NCI-H1048 (cell line): ENCODE measurements at regions not wholly inside any gene's neighbourhood (a gene's known extent, or its start where the extent isn't known, plus 50 kb on each side); places are given as distances from the start of the nearest gene placed in this dataset.

Experiments used
- DNase-seq: peaks from one replicate; lab custom pipeline; 2025; lab: John Stamatoyannopoulos, UW

DNA sequence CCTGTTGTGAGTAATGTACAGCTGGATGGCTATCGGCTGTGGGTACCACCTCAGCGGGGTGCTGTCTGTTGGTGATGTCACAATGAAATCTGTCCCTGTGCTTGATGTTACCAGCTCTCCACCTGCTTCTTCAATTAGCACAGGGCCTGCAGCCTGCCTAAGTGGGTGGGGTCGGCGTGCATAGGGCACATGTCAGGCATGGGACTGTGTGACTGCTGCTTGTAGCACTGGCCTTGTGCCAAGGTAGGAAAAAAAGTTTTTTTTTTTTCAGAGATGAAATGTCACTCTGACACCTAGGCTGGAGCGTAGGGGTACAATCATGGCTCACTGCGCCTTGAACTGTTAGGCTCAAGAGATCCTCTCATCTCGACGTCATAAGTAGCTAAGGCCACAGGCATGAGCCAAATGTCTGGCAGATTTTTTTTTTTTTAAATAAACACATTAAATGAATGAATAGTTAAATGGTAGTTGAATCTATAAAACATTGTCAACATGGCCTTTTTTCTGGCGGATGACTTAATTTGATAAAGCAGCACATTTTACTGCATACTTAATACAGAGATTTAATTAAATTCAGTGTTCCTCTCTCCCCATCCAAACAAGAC, 222.5 kb downstream of the NXNL2 start:
- no peak for DNase-seq

DNA sequence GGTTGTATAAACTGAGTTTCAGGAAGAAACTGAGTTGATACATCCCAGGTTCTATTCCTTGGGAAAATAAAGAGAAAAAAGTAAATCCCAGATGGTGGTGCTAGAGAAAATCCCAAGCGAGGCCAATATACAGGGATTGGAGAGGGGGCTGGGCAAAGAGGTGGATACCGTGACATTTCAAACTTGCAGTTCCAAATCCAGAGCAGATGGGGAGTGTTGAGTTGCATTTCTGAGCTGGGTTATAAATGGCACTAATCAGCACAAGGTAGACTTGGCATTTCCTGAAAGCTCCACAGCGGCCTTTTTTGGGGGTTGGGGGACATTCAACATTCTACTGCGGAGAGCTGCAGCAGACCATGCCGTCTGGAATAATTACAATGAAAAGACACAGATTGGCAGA, 224.4 kb downstream of the NXNL2 start:
- DNase-seq: no peak

- DNase-seq: no peak
Observed at GRCh38 chr9:88766778-88767503, 224.3 kb upstream of the S1PR3 start.

DNA sequence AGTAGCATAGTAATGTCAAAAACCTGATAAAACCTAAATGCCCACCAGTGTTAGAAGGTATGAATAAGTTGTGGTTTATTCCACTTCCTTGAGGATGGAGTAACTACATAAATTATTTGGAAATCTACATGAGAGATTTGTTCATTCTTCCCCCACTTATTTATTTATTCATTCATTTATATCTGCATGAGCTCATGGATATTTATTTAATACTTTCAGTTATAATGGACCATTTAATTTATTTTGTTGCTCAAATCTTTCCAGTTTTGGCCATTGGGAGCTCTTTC, 223.8 kb upstream of the S1PR3 start:
- DNase-seq: no peak

- no peak for DNase-seq
Observed at GRCh38 chr9:88772575-88772974, 218.7 kb upstream of the S1PR3 start.

- no peak for DNase-seq
Observed at GRCh38 chr9:88773126-88773525, 218.1 kb upstream of the S1PR3 start.

DNA sequence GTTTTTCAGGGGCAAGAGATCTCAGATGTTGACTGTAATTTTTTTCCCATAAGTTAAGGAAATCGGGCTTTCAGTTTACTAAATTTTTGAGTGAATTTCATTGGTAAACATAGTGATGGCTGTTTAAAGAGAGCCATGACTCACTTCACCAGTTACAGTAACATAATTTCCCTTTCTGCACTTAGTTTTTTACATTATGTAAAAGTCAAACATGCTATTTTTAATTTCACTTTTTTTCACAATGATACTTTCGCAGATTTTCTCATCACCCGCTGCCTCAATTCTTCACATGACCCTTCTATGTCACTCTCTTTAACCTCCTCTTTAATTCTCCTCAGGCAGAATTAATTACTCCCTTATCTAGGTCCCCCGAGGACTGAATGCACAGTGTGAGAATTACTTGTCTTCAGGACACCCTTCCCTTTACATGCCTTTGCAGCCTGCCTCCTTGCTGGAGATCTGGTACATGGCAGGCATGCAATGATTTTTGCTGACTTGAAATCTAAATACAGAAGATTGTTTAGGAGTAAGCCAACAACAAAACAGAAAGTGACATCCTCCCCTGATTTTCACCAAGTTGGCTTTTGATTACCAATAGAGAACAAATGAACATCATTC, 217.5 kb upstream of the S1PR3 start:
- no peak for DNase-seq

GRCh38 chr9:88775037-88775471, 216.2 kb upstream of the S1PR3 start:
- DNase-seq: no peak

DNA sequence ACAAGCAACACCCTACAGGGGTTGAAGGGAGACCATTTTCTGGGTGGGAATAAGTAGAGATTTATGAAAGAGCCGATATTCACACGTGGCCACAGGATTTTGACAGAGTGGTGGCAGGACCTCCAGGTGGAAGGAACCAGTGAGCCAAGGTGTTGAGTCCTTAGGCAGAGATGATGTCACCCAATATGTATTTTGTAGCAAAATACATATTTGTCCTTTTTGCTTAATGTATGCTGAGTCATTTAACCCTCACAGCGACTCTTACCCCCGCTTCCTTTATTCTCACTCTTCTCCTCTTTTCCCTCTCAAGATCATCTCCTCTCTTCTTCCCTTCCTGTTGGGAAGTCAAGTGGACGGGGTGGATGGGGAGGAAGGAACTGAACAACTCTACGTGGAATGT, 215.7 kb upstream of the S1PR3 start:
- no peak for DNase-seq

- DNase-seq: no peak
Observed at GRCh38 chr9:88775966-88776365, 215.3 kb upstream of the S1PR3 start.

GRCh38 chr9:88776717-88777497, 214.4 kb upstream of the S1PR3 start:
- no peak for DNase-seq

DNA sequence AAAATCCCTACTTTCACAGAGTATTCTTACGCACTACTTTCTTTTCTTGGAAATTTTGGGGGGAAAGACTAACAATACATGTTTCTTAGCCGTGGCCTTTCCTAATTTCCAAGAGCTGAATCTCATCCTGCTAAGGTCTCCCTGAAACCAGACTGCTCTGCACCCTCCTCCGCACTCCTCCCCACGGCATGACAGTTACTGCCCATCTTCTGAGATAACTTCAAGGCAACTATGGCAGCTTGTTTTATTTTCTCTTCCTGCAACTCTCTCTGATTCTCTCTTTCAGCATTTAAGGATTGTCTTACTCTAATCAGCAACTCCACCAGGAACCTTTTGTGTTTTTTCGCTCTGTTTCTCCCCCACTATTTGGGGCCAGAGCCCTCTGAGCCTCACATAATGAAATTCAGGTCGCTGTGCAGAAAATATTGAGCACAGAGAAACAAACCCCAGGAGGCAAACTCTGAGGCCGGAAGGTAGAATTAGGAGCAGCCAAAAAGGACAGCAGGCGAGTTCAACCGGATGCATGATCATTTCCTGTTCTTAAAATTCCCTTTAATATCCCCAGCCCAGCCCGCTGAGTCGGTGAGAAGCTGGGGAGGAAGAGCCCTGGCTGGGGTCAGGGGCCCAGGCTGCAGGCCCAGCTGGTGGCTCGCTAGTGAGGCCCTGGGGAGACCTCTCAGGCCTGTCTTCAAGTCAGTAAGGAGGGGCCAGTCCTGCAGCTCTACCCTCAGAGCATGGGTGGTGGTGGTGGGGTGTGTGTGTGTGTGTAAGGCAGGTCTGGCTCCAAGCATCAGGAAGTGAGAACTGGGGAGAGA, 213.6 kb upstream of the S1PR3 start:
- no peak for DNase-seq

DNA sequence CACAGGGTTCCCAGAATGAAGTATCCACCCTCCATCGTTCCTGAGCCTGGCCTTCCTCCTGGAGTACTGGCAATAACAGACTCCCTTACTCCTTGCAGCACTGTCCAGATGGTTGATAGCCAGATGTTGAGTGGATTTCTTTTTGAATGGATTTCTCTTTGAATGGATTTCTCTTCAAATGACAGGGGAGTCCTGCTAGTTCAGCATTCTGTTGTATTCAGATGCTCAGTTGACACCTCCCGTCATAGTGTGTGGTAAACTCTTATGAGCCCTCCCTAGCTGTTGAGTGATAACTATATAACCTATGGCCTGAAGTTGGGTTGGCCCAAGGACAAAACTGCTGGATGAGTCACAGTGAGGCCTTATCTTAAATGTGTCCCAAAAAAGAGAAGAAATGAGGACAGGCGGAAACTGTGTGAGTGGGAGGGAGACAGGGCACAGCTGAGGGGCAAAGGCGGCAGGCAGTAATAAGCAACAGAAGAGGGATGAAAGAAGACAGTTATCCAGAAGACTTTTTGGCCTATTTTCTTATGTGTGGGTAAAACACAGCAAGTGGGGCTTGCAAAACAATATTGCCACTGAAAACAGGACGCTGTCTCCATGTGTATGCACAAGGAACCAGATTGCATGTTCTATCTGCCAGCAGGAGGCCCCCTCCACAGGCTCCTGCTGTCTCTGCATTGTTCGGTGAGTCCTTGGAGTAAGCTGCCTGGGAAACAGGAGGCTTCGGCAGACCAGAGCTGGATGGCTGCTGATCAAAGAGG, 209.5 kb upstream of the S1PR3 start:
- DNase-seq: no peak

DNA sequence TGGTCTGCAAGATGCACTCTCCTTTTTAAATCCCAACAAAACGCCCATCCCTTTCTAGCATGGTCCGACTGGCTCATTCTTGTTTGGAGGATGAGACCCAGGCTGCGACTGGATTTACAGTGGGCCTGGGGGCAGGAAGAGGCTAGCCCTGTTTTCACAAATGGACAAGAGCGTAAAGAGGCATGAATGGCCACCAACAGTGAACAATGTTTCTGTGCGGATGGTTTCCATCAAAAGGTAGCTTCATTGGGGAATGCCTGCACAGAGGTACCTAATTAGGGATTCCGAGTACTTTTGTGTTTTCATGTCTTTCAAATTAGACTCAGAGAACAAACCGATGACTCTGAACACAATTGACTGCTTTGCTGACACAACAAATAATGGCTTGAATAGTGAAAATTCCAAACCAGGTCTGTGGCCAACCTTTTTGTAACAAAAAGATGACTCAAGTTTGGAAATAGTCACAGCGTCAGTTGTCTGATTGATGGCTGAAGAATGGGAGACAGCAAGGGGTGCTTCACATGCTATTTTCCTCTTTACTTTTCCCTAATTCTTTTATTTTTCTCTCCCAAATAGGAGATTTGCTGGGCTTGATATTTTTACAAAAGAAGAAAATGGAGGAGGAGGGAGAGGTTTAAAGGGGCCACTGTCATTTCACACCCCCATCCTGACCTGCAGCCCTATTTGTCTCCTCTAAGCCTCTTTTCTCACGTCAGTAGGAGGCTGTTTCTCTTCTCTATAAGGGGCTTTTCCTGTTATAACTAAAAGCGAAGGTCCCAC, 208.1 kb upstream of the S1PR3 start:
- DNase-seq: no peak

- no peak for DNase-seq
Observed at GRCh38 chr9:88783711-88784083, 207.6 kb upstream of the S1PR3 start.

- DNase-seq: no peak
Observed at GRCh38 chr9:88784960-88785359, 206.3 kb upstream of the S1PR3 start.

- no peak for DNase-seq
Observed at GRCh38 chr9:88786291-88787079, 204.8 kb upstream of the S1PR3 start.

GRCh38 chr9:88789785-88790184, 201.5 kb upstream of the S1PR3 start:
- no peak for DNase-seq

GRCh38 chr9:88791105-88791805, 200.0 kb upstream of the S1PR3 start:
- no peak for DNase-seq
